ENCODE measurements at regions not wholly inside any gene's neighbourhood (a gene's known extent, or its start where the extent isn't known, plus 50 kb on each side); places are given as distances from the start of the nearest gene placed in this dataset.

- TF ChIP-seq CTCF (optimal IDR thresholded peaks at IDR 0.05 in 1 of 3, IDR thresholded peaks at IDR 0.05 in 1 of 3, conservative IDR thresholded peaks at IDR 0.05 in 1 of 3; ENCODE audit: extremely low read depth in 1 of 3, insufficient read depth in 2 of 3, low read length in 3 of 3) = no peak
- no peak for TF ChIP-seq EZH2 (IDR thresholded peaks at IDR 0.05; ENCODE audit: low read length)
These were observed 52.4 kb upstream of the GUCY1A1 start for GRCh38 chr4:155614111-155614762.
